ENCODE measurements at regions not wholly inside any gene's neighbourhood (a gene's known extent, or its start where the extent isn't known, plus 50 kb on each side); places are given as distances from the start of the nearest gene placed in this dataset.

GRCh38 chr4:184537269-184538022 is 63.1 kb upstream of the IRF2 start (continued):
- TF ChIP-seq SP1 (IDR thresholded peaks at IDR 0.05; ENCODE audit: low read depth, low read length) = no peak
- TF ChIP-seq ASH2L (IDR thresholded peaks at IDR 0.05; ENCODE audit: low read length) = peak; percentile 76
- no peak for TF ChIP-seq SP2 (IDR thresholded peaks at IDR 0.05; ENCODE audit: low read length)
- TF ChIP-seq EGR1 (IDR thresholded peaks at IDR 0.05; ENCODE audit: borderline replicate concordance, low read depth, low read length) = no peak
- no peak for TF ChIP-seq RXRA (IDR thresholded peaks at IDR 0.05; ENCODE audit: insufficient read depth, low read depth, low read length)
- no peak for TF ChIP-seq RFX5 (IDR thresholded peaks at IDR 0.05; ENCODE audit: borderline replicate concordance, low read depth, low read length)
- TF ChIP-seq, protein P1, sequence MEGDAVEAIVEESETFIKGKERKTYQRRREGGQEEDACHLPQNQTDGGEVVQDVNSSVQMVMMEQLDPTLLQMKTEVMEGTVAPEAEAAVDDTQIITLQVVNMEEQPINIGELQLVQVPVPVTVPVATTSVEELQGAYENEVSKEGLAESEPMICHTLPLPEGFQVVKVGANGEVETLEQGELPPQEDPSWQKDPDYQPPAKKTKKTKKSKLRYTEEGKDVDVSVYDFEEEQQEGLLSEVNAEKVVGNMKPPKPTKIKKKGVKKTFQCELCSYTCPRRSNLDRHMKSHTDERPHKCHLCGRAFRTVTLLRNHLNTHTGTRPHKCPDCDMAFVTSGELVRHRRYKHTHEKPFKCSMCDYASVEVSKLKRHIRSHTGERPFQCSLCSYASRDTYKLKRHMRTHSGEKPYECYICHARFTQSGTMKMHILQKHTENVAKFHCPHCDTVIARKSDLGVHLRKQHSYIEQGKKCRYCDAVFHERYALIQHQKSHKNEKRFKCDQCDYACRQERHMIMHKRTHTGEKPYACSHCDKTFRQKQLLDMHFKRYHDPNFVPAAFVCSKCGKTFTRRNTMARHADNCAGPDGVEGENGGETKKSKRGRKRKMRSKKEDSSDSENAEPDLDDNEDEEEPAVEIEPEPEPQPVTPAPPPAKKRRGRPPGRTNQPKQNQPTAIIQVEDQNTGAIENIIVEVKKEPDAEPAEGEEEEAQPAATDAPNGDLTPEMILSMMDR (IDR thresholded peaks at IDR 0.05; ENCODE audit: control extremely low read depth in 1 of 3, insufficient read depth in 1 of 3, low read depth in 1 of 3, low read length in 3 of 3) = peak in 1 of 3 experiments; percentile 4; a peak in 1 of 4 replicates
- no peak for TF ChIP-seq USF2 (IDR thresholded peaks at IDR 0.05; ENCODE audit: low read length)
- TF ChIP-seq CREB1 (IDR thresholded peaks at IDR 0.05) = peak; percentile 49; the same call in 1 of the 2 replicates
- no peak for TF ChIP-seq RNF2 (IDR thresholded peaks at IDR 0.05; ENCODE audit: borderline replicate concordance, low read depth, low read length, missing control alignments, poor library complexity, severe bottlenecking)
- TF ChIP-seq RBBP5 (IDR thresholded peaks at IDR 0.05; ENCODE audit: borderline replicate concordance, low read depth, low read length) = no peak
- peak; percentile 77 for TF ChIP-seq NRF1 (IDR thresholded peaks at IDR 0.05; ENCODE audit: low read depth, low read length)
- TF ChIP-seq CTBP2 (IDR thresholded peaks at IDR 0.05; ENCODE audit: borderline replicate concordance, insufficient read depth, insufficient read length, low read length) = no peak
- no peak for TF ChIP-seq RAD21 (IDR thresholded peaks at IDR 0.05 in 1 of 2, conservative IDR thresholded peaks at IDR 0.05 in 1 of 2; ENCODE audit: low read depth in 2 of 2, low read length in 2 of 2)
- no peak for TF ChIP-seq SIRT6 (IDR thresholded peaks at IDR 0.05; ENCODE audit: low read length)
- no peak for TF ChIP-seq KDM1A (IDR thresholded peaks at IDR 0.05; ENCODE audit: borderline replicate concordance, low read length)
- peak; percentile 65 for TF ChIP-seq PHF8 (conservative IDR thresholded peaks at IDR 0.05; ENCODE audit: low read depth, low read length)
- TF ChIP-seq ZNF274 (IDR thresholded peaks at IDR 0.05; ENCODE audit: borderline replicate concordance, extremely low read depth, low read length) = no peak
- no peak for TF ChIP-seq EP300 (IDR thresholded peaks at IDR 0.05; ENCODE audit: borderline replicate concordance in 1 of 2, low read depth in 2 of 2, low read length in 2 of 2)
- TF ChIP-seq GABPA (IDR thresholded peaks at IDR 0.05; ENCODE audit: borderline replicate concordance, insufficient read depth, low read length) = peak; percentile 83; the same call in 1 of the 2 replicates
